ENCODE measurements at regions not wholly inside any gene's neighbourhood (a gene's known extent, or its start where the extent isn't known, plus 50 kb on each side); places are given as distances from the start of the nearest gene placed in this dataset.
A peak's percentile ranks its signal among the peaks of the same experiment; 100 is the strongest.

DNA sequence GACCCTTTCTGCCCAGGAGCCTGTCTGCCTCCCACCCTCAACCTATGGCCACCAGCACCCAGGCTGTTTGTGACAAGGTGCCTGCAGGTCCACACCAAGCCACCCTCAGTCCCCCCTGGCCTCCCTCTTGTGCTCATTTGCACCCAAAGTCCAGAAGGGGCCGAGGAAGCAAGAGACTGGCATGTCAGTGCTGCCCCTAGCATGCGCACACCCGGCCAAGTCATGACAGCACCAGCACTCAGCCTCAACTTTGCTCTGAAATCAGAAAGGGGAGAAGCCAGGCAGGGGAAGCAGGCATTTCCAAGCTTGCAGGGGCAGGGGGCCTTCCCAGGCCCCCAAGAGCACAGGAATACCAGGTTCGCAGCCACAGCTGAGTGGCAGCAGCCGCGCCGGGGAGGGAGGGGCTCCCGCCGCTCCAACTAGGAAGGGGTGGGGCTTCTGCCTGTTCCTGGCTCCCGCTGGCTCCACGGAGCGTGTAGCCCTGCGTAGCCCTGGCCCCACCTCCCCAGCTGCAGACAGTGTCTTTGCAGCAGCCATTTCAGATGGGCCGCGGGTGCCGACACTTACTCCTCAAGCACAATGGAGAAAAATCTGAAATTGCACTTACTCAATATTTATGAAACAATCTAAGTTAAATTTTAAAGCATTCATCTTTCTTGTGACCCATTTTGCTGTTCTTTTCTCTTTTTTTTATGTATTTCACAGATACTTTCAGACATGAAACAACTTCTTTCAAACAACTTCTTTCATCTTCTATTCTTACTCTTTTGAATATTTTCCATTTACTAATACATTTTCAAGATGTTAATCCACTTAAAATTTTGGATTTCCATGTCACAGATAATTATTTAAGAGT lies 54.9 kb upstream of the ABCB5 start:
- H3K4me1 ChIP-seq (ENCODE audit: insufficient read depth, low read length, poor library complexity, severe bottlenecking) = peaks cover 11% of the 10 kb centered on the region
- no peaks in the 10 kb centered on the region for H3K9me3 ChIP-seq (ENCODE audit: low read depth, low read length, poor library complexity, severe bottlenecking)
- CTCF ChIA-PET = no interaction called here
- DNase-seq (ENCODE audit: low spot score) = no peak
- intact Hi-C loops (cut with micrococcal nuclease; ENCODE audit: unreplicated experiment) = no loop called here
- BruUV-seq (replicated peaks) = no TSS peak
- H3K27me3 ChIP-seq (replicated peaks; ENCODE audit: insufficient read depth, low read depth, low read length, poor library complexity) = no peaks in the 10 kb centered on the region
- H3K27ac ChIP-seq (ENCODE audit: low read depth, low read length, poor library complexity, severe bottlenecking) = no peak overlapping the region
- H3K4me3 ChIP-seq (ENCODE audit: low read depth, low read length, poor library complexity, severe bottlenecking) = no peak overlapping the region
- TF ChIP-seq, protein P1, sequence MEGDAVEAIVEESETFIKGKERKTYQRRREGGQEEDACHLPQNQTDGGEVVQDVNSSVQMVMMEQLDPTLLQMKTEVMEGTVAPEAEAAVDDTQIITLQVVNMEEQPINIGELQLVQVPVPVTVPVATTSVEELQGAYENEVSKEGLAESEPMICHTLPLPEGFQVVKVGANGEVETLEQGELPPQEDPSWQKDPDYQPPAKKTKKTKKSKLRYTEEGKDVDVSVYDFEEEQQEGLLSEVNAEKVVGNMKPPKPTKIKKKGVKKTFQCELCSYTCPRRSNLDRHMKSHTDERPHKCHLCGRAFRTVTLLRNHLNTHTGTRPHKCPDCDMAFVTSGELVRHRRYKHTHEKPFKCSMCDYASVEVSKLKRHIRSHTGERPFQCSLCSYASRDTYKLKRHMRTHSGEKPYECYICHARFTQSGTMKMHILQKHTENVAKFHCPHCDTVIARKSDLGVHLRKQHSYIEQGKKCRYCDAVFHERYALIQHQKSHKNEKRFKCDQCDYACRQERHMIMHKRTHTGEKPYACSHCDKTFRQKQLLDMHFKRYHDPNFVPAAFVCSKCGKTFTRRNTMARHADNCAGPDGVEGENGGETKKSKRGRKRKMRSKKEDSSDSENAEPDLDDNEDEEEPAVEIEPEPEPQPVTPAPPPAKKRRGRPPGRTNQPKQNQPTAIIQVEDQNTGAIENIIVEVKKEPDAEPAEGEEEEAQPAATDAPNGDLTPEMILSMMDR (conservative IDR thresholded peaks at IDR 0.05; ENCODE audit: low read depth, low read length) = no peak
- no peak for TF ChIP-seq EZH2 (IDR thresholded peaks at IDR 0.05; ENCODE audit: borderline replicate concordance, low read depth, low read length, poor library complexity, severe bottlenecking)
- POLR2A ChIA-PET (ENCODE audit: low non-redundant PET) = no interaction called here
- H3K36me3 ChIP-seq (ENCODE audit: insufficient read depth, low read length, poor library complexity, severe bottlenecking) = no peaks in the 10 kb centered on the region

DNA sequence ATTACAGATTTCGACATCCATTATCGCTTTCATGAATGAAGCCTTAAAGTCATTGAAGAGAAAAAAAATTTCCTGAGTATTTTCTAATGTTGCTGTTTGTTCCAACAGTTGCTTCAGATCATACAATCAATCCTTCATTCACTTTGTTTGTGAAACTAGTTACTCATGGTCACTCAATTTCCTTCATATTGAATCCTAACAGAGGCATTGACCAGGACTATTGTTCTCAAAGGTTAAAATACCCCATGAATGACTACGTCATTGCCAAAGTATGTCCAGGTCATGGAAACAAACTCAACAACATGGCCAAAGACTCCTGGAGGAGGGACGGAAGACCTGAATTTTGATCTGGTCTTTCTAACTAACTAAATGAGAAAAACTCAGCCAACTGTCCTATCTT lies 54.0 kb upstream of the ABCB5 start:
- Histone ChIP-seq H3K4me3 (ENCODE audit: low read depth, low read length, poor library complexity, severe bottlenecking) (no peak overlapping the region), H3K27ac (ENCODE audit: low read depth, low read length, poor library complexity, severe bottlenecking) (no peak overlapping the region), H3K27me3 (replicated peaks; ENCODE audit: insufficient read depth, low read depth, low read length, poor library complexity) (no peaks in the 10 kb centered on the region), H3K4me1 (ENCODE audit: insufficient read depth, low read length, poor library complexity, severe bottlenecking) (peaks cover 11% of the 10 kb centered on the region), H3K36me3 (ENCODE audit: insufficient read depth, low read length, poor library complexity, severe bottlenecking) (no peaks in the 10 kb centered on the region), H3K9me3 (ENCODE audit: low read depth, low read length, poor library complexity, severe bottlenecking) (no peaks in the 10 kb centered on the region)
- TF ChIP-seq EZH2 (IDR thresholded peaks at IDR 0.05; ENCODE audit: borderline replicate concordance, low read depth, low read length, poor library complexity, severe bottlenecking) = no peak
- TF ChIP-seq, protein P1 (conservative IDR thresholded peaks at IDR 0.05; ENCODE audit: low read depth, low read length) = no peak
- no peak for DNase-seq (ENCODE audit: low spot score)
- CTCF ChIA-PET = no interaction called here
- no TSS peak for BruUV-seq (replicated peaks)
- POLR2A ChIA-PET (ENCODE audit: low non-redundant PET) = no interaction called here
- intact Hi-C loops (cut with micrococcal nuclease; ENCODE audit: unreplicated experiment) = no loop called here

DNA sequence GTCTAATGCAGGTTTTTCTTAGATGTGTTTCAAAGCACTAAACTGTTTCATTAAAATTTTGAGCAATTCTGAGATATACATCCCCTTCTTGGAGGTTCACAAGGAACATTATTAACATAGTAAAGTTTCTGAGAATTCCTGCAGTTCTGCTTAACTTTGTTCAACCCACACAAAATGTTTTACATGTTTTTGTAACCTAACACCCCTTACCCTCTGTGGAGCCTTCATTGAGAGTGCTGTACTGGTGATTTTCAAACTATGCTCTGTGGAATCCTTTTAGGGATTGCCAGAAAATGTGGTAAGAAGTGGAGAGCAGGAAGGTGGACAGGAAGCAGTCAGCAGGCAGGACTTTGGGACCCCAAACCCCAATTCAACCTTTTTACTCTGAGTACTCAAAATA lies 53.6 kb upstream of the ABCB5 start:
- Histone ChIP-seq H3K4me1 (ENCODE audit: insufficient read depth, low read length, poor library complexity, severe bottlenecking) (peaks cover 11% of the 10 kb centered on the region), H3K4me3 (ENCODE audit: low read depth, low read length, poor library complexity, severe bottlenecking) (no peak overlapping the region), H3K36me3 (ENCODE audit: insufficient read depth, low read length, poor library complexity, severe bottlenecking) (no peaks in the 10 kb centered on the region), H3K27ac (ENCODE audit: low read depth, low read length, poor library complexity, severe bottlenecking) (no peak overlapping the region), H3K9me3 (ENCODE audit: low read depth, low read length, poor library complexity, severe bottlenecking) (no peaks in the 10 kb centered on the region), H3K27me3 (replicated peaks; ENCODE audit: insufficient read depth, low read depth, low read length, poor library complexity) (no peaks in the 10 kb centered on the region)
- BruUV-seq (replicated peaks) = no TSS peak
- ChIA-PET POLR2A (ENCODE audit: low non-redundant PET) (no interaction called here), CTCF (no interaction called here)
- peak; percentile 22 for DNase-seq (ENCODE audit: low spot score)
- intact Hi-C loops (cut with micrococcal nuclease; ENCODE audit: unreplicated experiment) = no loop called here
- TF ChIP-seq EZH2 (IDR thresholded peaks at IDR 0.05; ENCODE audit: borderline replicate concordance, low read depth, low read length, poor library complexity, severe bottlenecking) = no peak
- TF ChIP-seq, protein P1 (conservative IDR thresholded peaks at IDR 0.05; ENCODE audit: low read depth, low read length) = no peak
